ENCODE measurements at regions not wholly inside any gene's neighbourhood (a gene's known extent, or its start where the extent isn't known, plus 50 kb on each side); places are given as distances from the start of the nearest gene placed in this dataset.

GRCh38 chr1:200490183-200490582 lies 80.3 kb upstream of the ZNF281 start:
- H3K9me1 ChIP-seq (ENCODE audit: control insufficient read depth, insufficient read depth, low read length) = no peaks in the 10 kb centered on the region
- FAIRE-seq (no peak), ATAC-seq (no peak), DNase-seq (ENCODE audit: extremely low read depth in 1 of 4, low spot score in 3 of 4) (no peak)
- no peaks in the 10 kb centered on the region for H3K79me2 ChIP-seq (ENCODE audit: control insufficient read depth, insufficient read depth, low read length)
- ChIA-PET POLR2A (interaction anchor here (1.5 kb wide), 1 partner anchor 16 kb away, joined by 4 read pairs; no protein-coding TSS in a partner anchor), CTCF (ENCODE audit: low intra/inter-chr PET ratio) (no interaction called here)
- intact Hi-C loops (cut with micrococcal nuclease) (no loop called here), in situ Hi-C loops (cut with MboI) (loop anchor here (25.0 kb wide), 1 partner anchor 203 kb away; no protein-coding TSS in a partner anchor)
- no peaks in the 10 kb centered on the region for H3K9me3 ChIP-seq (replicated peaks; ENCODE audit: control insufficient read depth, insufficient read depth, low read depth, low read length)
- no peaks in the 10 kb centered on the region for H4K20me1 ChIP-seq (replicated peaks; ENCODE audit: control insufficient read depth, insufficient read depth, low read length)
- peaks cover 17 to 22% of the 10 kb centered on the region in 2 experiments for H3K27me3 ChIP-seq (ENCODE audit: control insufficient read depth in 2 of 2, insufficient read depth in 2 of 2, low read length in 2 of 2)
- WGBS (ENCODE audit: insufficient coverage, low coverage, missing lambda C conversion rate) = 0% methylated on average over 1 of the region's 1 CpG
- H3K4me2 ChIP-seq (ENCODE audit: insufficient read depth, low read length) = no peak overlapping the region
- no peak overlapping the region for H3K9ac ChIP-seq (ENCODE audit: insufficient read depth in 1 of 2, low read depth in 2 of 2, low read length in 2 of 2)
- no peaks in the 10 kb centered on the region for H3K36me3 ChIP-seq (ENCODE audit: control insufficient read depth, insufficient read depth, low read length)
- no peak overlapping the region for H2AFZ ChIP-seq (ENCODE audit: low read depth, low read length)
- BruUV-seq (replicated peaks) = no TSS peak
- no peak overlapping the region for H3K4me3 ChIP-seq
- H3K27ac ChIP-seq (ENCODE audit: extremely low read depth, low read depth, low read length) = no peak overlapping the region
- H3K4me1 ChIP-seq (replicated peaks in 1 of 2; ENCODE audit: control insufficient read depth in 2 of 2, insufficient read depth in 2 of 2, low read length in 2 of 2) = no peaks in the 10 kb centered on the region
- no peak for TF ChIP-seq ZBTB40 (IDR thresholded peaks at IDR 0.05)
- no peak for TF ChIP-seq ZBTB40 (CRISPR knock-in tag; IDR thresholded peaks at IDR 0.05)
- TF ChIP-seq ZFPM2 (CRISPR knock-in tag; IDR thresholded peaks at IDR 0.05) = no peak
- no peak for TF ChIP-seq CBX2 (IDR thresholded peaks at IDR 0.05; ENCODE audit: insufficient read depth, low read length, poor library complexity, severe bottlenecking)
- no peak for TF ChIP-seq NR2C2 (CRISPR knock-in tag; IDR thresholded peaks at IDR 0.05)
- no peak for TF ChIP-seq NR2C2 (tag; IDR thresholded peaks at IDR 0.05)
- TF ChIP-seq CAMTA2 (CRISPR knock-in tag; conservative IDR thresholded peaks at IDR 0.05) = no peak
- TF ChIP-seq JUNB (CRISPR knock-in tag; conservative IDR thresholded peaks at IDR 0.05) = no peak
- TF ChIP-seq RHOXF2B (CRISPR knock-in tag; conservative IDR thresholded peaks at IDR 0.05) = no peak
- no peak for TF ChIP-seq GTF2F1 (IDR thresholded peaks at IDR 0.05; ENCODE audit: low read depth, low read length)
- no peak for TF ChIP-seq HDAC2 (IDR thresholded peaks at IDR 0.05)
- TF ChIP-seq, protein P1, sequence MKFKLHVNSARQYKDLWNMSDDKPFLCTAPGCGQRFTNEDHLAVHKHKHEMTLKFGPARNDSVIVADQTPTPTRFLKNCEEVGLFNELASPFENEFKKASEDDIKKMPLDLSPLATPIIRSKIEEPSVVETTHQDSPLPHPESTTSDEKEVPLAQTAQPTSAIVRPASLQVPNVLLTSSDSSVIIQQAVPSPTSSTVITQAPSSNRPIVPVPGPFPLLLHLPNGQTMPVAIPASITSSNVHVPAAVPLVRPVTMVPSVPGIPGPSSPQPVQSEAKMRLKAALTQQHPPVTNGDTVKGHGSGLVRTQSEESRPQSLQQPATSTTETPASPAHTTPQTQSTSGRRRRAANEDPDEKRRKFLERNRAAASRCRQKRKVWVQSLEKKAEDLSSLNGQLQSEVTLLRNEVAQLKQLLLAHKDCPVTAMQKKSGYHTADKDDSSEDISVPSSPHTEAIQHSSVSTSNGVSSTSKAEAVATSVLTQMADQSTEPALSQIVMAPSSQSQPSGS (CRISPR knock-in tag; IDR thresholded peaks at IDR 0.05) = no peak
- no peak for TF ChIP-seq SUPT5H (IDR thresholded peaks at IDR 0.05)
- TF ChIP-seq KLF16 (IDR thresholded peaks at IDR 0.05) = no peak

Measured in K562 (cell line).